K562 (cell line): ENCODE measurements at regions not wholly inside any gene's neighbourhood (a gene's known extent, or its start where the extent isn't known, plus 50 kb on each side); places are given as distances from the start of the nearest gene placed in this dataset.

Experiments
- BACH1 ChIP-seq: fragments of 200-800 bp; sonication (Bioruptor generic); IDR thresholded peaks from 2 replicates; pipeline ENCODE4 v1.6.1; 2016; ENCODE audit warnings: missing genetic modification characterization, missing compliant biosample characterization
- BCL6 ChIP-seq: fragments of 250-450 bp; sonication (Bioruptor Pico); IDR thresholded peaks from 2 replicates; pipeline ENCODE4 v1.4.0; 2020
- CEBPG ChIP-seq, 3 experiments: fragments of 200-800 bp in 1 of 3; sonication (Bioruptor generic) in 1 of 3; sonication (generic) in 1 of 3; formaldehyde crosslinking in 1 of 3; IDR thresholded peaks in 2 of 3; conservative IDR thresholded peaks in 1 of 3; 2 replicates each; pipeline versions ENCODE4 v1.6.1 to v1.8.0; 2016 to 2022; ENCODE audit warnings: missing compliant biosample characterization in 2 of 3, missing genetic modification characterization in 2 of 3, mild to moderate bottlenecking in 1 of 3, missing genetic modification reagents in 1 of 3
- DMBX1 ChIP-seq: fragments of 250-450 bp; sonication (Bioruptor Pico); IDR thresholded peaks from 2 replicates; pipeline ENCODE4 v1.8.0; 2022; ENCODE audit warnings: inconsistent platforms, mild to moderate bottlenecking, moderate library complexity, borderline replicate concordance
- EHMT2 ChIP-seq: fragments of 450-650 bp; IDR thresholded peaks from 2 replicates; pipeline ENCODE4 v1.6.1; 2018; ENCODE audit warnings: antibody characterized with exemption
- GABPA ChIP-seq: fragments of 200-800 bp; sonication (Bioruptor generic); conservative IDR thresholded peaks from 2 replicates; pipeline ENCODE4 v1.6.1; 2016; ENCODE audit warnings: low read depth, missing genetic modification characterization, missing compliant biosample characterization
- KLF6 ChIP-seq: fragments of 250-450 bp; sonication (Bioruptor Pico); IDR thresholded peaks from 2 replicates; pipeline ENCODE4 v1.4.0; 2020; ENCODE audit warnings: mild to moderate bottlenecking, moderate library complexity, borderline replicate concordance
- MAFG ChIP-seq: fragments of 450-650 bp; conservative IDR thresholded peaks from 2 replicates; pipeline ENCODE4 v1.6.1; 2016; ENCODE audit warnings: missing genetic modification characterization, missing compliant biosample characterization
- MAZ ChIP-seq, 2 experiments: fragments of 450-650 bp in 1 of 2; sonication (generic) in 1 of 2; formaldehyde crosslinking; IDR thresholded peaks in 1 of 2; conservative IDR thresholded peaks in 1 of 2; 2 replicates each; pipeline versions ENCODE4 v1.4.0 to v1.5.0; 2020; ENCODE audit warnings: mild to moderate bottlenecking in 1 of 2, missing genetic modification reagents in 1 of 2
- PRMT5 ChIP-seq: sonication (generic); formaldehyde crosslinking; IDR thresholded peaks from 2 replicates; pipeline ENCODE4 v1.5.0; 2020; ENCODE audit warnings: missing genetic modification reagents
- SMAD3 ChIP-seq: fragments of 450-650 bp; formaldehyde crosslinking; conservative IDR thresholded peaks from 2 replicates; pipeline ENCODE4 v1.4.0; 2020; ENCODE audit warnings: mild to moderate bottlenecking
- SMARCE1 ChIP-seq: fragments of 450-650 bp; IDR thresholded peaks from 2 replicates; pipeline ENCODE4 v1.7.1; 2016; ENCODE audit warnings: mild to moderate bottlenecking
- SPI1 ChIP-seq: IDR thresholded peaks from 2 replicates; pipeline ENCODE4 v1.6.1; 2011; ENCODE audit warnings: low read depth, low read length, control low read depth, borderline replicate concordance
- STAG1 ChIP-seq: sonication (generic); formaldehyde crosslinking; IDR thresholded peaks from 2 replicates; pipeline ENCODE4 v1.5.0; 2020; ENCODE audit warnings: missing genetic modification reagents, borderline replicate concordance
- ZNF175 ChIP-seq: fragments of 200-800 bp; sonication (Bioruptor generic); IDR thresholded peaks from 2 replicates; pipeline ENCODE4 v1.6.1; 2016; ENCODE audit warnings: low read depth, mild to moderate bottlenecking, missing genetic modification characterization, missing compliant biosample characterization
- ZNF263 ChIP-seq: sonication (generic); formaldehyde crosslinking; IDR thresholded peaks from 2 replicates; pipeline ENCODE4 v1.8.0; 2022; ENCODE audit warnings: mild to moderate bottlenecking, missing genetic modification reagents, borderline replicate concordance
- ZNF766 ChIP-seq: fragments of 200-800 bp; sonication (Bioruptor generic); conservative IDR thresholded peaks from 2 replicates; pipeline ENCODE4 v1.6.1; 2016; ENCODE audit warnings: missing genetic modification characterization, missing compliant biosample characterization
- TF ChIP-seq, protein P1 (sequence below), 2 experiments: fragments of 450-650 bp; IDR thresholded peaks; 2 replicates each; pipeline ENCODE4 v1.6.1; 2018; ENCODE audit warnings: mild to moderate bottlenecking in 2 of 2, low read depth in 1 of 2; ENCODE audit not compliant: partially characterized antibody in 2 of 2
- TF ChIP-seq, protein P2 (sequence below): fragments of 200-800 bp; sonication (Bioruptor generic); IDR thresholded peaks from 2 replicates; pipeline ENCODE4 v1.6.1; 2017; ENCODE audit warnings: missing genetic modification characterization, missing compliant biosample characterization
- TF ChIP-seq, protein P3 (sequence below): IDR thresholded peaks from 2 replicates; pipeline ENCODE4 v1.6.1; 2016; ENCODE audit warnings: missing genetic modification characterization, missing compliant biosample characterization

DNA sequence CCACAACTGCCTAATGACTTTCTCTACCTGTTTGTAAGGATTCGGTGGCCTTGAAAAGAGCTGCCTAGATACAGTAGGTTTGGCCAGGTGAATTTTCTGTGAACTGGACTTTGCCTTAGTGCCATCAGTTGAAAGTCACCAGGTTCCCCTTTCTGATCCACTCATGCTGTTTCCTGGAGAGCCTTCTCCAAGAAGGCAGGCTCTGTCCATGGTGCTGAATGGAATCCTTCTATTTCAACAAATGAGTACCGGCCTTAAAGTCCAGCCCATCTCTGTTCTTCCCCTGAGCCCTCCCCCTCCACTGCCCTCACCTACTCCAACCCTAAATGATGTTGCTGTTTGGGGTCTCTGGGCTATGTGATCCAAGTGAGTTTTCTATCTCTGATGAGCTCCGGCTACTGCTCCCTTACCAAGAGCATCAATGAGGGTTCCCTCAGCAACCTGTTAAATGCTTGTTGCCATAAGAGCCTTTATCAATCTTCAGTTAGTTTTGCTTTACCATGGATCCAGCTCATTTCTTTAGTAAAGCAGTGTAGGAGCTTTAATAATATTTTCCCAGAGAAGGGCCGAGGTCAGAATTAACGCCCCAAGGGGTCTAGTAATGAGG, 500.4 kb downstream of the PTPRU start (continued):
- TF ChIP-seq, protein P1, sequence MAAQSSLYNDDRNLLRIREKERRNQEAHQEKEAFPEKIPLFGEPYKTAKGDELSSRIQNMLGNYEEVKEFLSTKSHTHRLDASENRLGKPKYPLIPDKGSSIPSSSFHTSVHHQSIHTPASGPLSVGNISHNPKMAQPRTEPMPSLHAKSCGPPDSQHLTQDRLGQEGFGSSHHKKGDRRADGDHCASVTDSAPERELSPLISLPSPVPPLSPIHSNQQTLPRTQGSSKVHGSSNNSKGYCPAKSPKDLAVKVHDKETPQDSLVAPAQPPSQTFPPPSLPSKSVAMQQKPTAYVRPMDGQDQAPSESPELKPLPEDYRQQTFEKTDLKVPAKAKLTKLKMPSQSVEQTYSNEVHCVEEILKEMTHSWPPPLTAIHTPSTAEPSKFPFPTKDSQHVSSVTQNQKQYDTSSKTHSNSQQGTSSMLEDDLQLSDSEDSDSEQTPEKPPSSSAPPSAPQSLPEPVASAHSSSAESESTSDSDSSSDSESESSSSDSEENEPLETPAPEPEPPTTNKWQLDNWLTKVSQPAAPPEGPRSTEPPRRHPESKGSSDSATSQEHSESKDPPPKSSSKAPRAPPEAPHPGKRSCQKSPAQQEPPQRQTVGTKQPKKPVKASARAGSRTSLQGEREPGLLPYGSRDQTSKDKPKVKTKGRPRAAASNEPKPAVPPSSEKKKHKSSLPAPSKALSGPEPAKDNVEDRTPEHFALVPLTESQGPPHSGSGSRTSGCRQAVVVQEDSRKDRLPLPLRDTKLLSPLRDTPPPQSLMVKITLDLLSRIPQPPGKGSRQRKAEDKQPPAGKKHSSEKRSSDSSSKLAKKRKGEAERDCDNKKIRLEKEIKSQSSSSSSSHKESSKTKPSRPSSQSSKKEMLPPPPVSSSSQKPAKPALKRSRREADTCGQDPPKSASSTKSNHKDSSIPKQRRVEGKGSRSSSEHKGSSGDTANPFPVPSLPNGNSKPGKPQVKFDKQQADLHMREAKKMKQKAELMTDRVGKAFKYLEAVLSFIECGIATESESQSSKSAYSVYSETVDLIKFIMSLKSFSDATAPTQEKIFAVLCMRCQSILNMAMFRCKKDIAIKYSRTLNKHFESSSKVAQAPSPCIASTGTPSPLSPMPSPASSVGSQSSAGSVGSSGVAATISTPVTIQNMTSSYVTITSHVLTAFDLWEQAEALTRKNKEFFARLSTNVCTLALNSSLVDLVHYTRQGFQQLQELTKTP (IDR thresholded peaks at IDR 0.05; ENCODE audit: low read depth in 1 of 2, partially characterized antibody in 2 of 2): peak in 1 of 2 experiments; percentile 87
- TF ChIP-seq EHMT2: peak; percentile 99
- 0 out of 2 replicates have a peak, but pooled peaks have one; percentile 68 for TF ChIP-seq BCL6 (CRISPR knock-in tag)
- TF ChIP-seq SMAD3 (CRISPR knock-in tag): no peak
- no peak for TF ChIP-seq SMARCE1
- TF ChIP-seq ZNF175 (CRISPR knock-in tag): peak; percentile 55; the same call in 1 of the 2 replicates
- TF ChIP-seq PRMT5: peak; percentile 84; the same call in 1 of the 2 replicates
- no peak for TF ChIP-seq GABPA
- TF ChIP-seq MAZ (CRISPR knock-in tag; conservative IDR thresholded peaks at IDR 0.05 in 1 of 2, IDR thresholded peaks at IDR 0.05 in 1 of 2): peak in 1 of 2 experiments; percentile 67; a peak in 2 of 4 replicates
- TF ChIP-seq, protein P2, sequence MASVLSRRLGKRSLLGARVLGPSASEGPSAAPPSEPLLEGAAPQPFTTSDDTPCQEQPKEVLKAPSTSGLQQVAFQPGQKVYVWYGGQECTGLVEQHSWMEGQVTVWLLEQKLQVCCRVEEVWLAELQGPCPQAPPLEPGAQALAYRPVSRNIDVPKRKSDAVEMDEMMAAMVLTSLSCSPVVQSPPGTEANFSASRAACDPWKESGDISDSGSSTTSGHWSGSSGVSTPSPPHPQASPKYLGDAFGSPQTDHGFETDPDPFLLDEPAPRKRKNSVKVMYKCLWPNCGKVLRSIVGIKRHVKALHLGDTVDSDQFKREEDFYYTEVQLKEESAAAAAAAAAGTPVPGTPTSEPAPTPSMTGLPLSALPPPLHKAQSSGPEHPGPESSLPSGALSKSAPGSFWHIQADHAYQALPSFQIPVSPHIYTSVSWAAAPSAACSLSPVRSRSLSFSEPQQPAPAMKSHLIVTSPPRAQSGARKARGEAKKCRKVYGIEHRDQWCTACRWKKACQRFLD: 0 out of 2 replicates have a peak, but pooled peaks have one; percentile 64
- TF ChIP-seq, protein P3, sequence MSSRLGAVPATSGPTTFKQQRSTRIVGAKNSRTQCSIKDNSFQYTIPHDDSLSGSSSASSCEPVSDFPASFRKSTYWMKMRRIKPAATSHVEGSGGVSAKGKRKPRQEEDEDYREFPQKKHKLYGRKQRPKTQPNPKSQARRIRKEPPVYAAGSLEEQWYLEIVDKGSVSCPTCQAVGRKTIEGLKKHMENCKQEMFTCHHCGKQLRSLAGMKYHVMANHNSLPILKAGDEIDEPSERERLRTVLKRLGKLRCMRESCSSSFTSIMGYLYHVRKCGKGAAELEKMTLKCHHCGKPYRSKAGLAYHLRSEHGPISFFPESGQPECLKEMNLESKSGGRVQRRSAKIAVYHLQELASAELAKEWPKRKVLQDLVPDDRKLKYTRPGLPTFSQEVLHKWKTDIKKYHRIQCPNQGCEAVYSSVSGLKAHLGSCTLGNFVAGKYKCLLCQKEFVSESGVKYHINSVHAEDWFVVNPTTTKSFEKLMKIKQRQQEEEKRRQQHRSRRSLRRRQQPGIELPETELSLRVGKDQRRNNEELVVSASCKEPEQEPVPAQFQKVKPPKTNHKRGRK (tag): peak; percentile 71
- peak; percentile 87 for TF ChIP-seq ZNF766 (CRISPR knock-in tag)
- TF ChIP-seq MAFG: no peak
- TF ChIP-seq SPI1: peak; percentile 10; the same call in 1 of the 2 replicates
- 0 out of 2 replicates have a peak, but pooled peaks have one; percentile 27 for TF ChIP-seq BACH1
- 0 out of 2 replicates have a peak, but pooled peaks have one; percentile 39 for TF ChIP-seq ZNF263 (CRISPR knock-in tag)
- no peak for TF ChIP-seq CEBPG (CRISPR knock-in tag; IDR thresholded peaks at IDR 0.05)
- no peak for TF ChIP-seq CEBPG (tag; conservative IDR thresholded peaks at IDR 0.05 in 1 of 2, IDR thresholded peaks at IDR 0.05 in 1 of 2)
- TF ChIP-seq DMBX1 (CRISPR knock-in tag): peak; percentile 56; the same call in 1 of the 2 replicates
- TF ChIP-seq STAG1 (CRISPR knock-in tag): no peak
- TF ChIP-seq KLF6 (CRISPR knock-in tag): 0 out of 2 replicates have a peak, but pooled peaks have one; percentile 28
